ENCODE measurements at regions not wholly inside any gene's neighbourhood (a gene's known extent, or its start where the extent isn't known, plus 50 kb on each side); places are given as distances from the start of the nearest gene placed in this dataset.
"Not testable (repeated sequence)": the region's sequence is repeated elsewhere in the genome, so short reads cannot be mapped to it uniquely, and the experiment has no call there.

GRCh38 chr13:76708138-76708688 lies 178.0 kb downstream of the KCTD12 start:
- no peak for DNase-seq

GRCh38 chr13:76707360-76707759 lies 178.8 kb downstream of the KCTD12 start:
- DNase-seq, result no peak

- no peak for DNase-seq
Observed at GRCh38 chr13:76703621-76704288, 182.4 kb downstream of the KCTD12 start.

- no peak for DNase-seq
Observed at GRCh38 chr13:76703216-76703615, 183.0 kb downstream of the KCTD12 start.

- DNase-seq, result no peak
Observed at GRCh38 chr13:76697288-76697687, 188.9 kb downstream of the KCTD12 start.

- no peak for DNase-seq
Observed at GRCh38 chr13:76696370-76696769, 189.8 kb downstream of the KCTD12 start.

GRCh38 chr13:76693086-76693485 lies 193.1 kb downstream of the KCTD12 start:
- DNase-seq, result no peak

- no peak for DNase-seq
Observed at GRCh38 chr13:76692346-76692745, 193.9 kb downstream of the KCTD12 start.

GRCh38 chr13:76690611-76691010 lies 195.6 kb downstream of the KCTD12 start:
- no peak for DNase-seq

GRCh38 chr13:76687467-76687866 lies 198.7 kb downstream of the KCTD12 start:
- no peak for DNase-seq

- no peak for DNase-seq
Observed at GRCh38 chr13:76685938-76686337, 200.3 kb downstream of the KCTD12 start.

- no peak for DNase-seq
Observed at GRCh38 chr13:76684336-76684735, 201.9 kb downstream of the KCTD12 start.

GRCh38 chr13:76683854-76684253 lies 202.4 kb downstream of the KCTD12 start:
- no peak for DNase-seq

GRCh38 chr13:76683168-76683567 lies 203.0 kb downstream of the KCTD12 start:
- DNase-seq, result no peak

GRCh38 chr13:76680112-76680511 lies 206.1 kb downstream of the KCTD12 start:
- DNase-seq, result no peak

- peak; percentile 52 for DNase-seq
Observed at GRCh38 chr13:76677043-76677442, 209.2 kb downstream of the KCTD12 start.

GRCh38 chr13:76672420-76672819 lies 213.8 kb downstream of the KCTD12 start:
- no peak for DNase-seq

GRCh38 chr13:76668716-76669115 lies 217.5 kb downstream of the KCTD12 start:
- DNase-seq, result no peak

GRCh38 chr13:76668141-76668540 lies 218.1 kb downstream of the KCTD12 start:
- DNase-seq, result no peak

- DNase-seq, result no peak
Observed at GRCh38 chr13:76667551-76667950, 218.7 kb downstream of the KCTD12 start.

- no peak for DNase-seq
Observed at GRCh38 chr13:76663592-76664335, 222.4 kb downstream of the KCTD12 start.

GRCh38 chr13:76659074-76659473 lies 227.1 kb downstream of the KCTD12 start:
- DNase-seq, result not testable (repeated sequence)

- no peak for DNase-seq
Observed at GRCh38 chr13:76656500-76656899, 229.7 kb downstream of the KCTD12 start.

GRCh38 chr13:76656056-76656455 lies 230.1 kb downstream of the KCTD12 start:
- no peak for DNase-seq

All from right forelimb (tissue), 1 donor.